ENCODE measurements at regions not wholly inside any gene's neighbourhood (a gene's known extent, or its start where the extent isn't known, plus 50 kb on each side); places are given as distances from the start of the nearest gene placed in this dataset.
"Not testable (repeated sequence)": the region's sequence is repeated elsewhere in the genome, so short reads cannot be mapped to it uniquely, and the experiment has no call there.

DNA sequence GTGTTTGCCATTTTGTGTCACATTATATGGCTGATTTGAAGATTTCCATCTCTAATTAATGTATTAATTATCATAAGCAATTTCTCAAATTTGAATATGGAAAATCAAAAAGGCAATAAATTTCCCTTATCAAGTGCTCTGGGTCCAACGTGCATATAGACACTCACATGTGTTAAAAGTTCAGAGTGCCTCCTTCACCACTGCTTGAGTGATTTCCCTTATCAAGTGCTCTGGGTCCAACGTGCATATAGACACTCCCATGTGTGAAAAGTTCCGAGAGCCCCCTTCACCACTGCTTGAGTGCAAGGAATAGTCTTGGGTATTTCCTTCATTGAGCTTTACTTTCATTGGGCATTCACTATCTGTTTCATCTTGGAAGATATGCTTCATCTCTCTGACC is 421.0 kb upstream of the ZNF717 start:
- DNase-seq, result no peak

DNA sequence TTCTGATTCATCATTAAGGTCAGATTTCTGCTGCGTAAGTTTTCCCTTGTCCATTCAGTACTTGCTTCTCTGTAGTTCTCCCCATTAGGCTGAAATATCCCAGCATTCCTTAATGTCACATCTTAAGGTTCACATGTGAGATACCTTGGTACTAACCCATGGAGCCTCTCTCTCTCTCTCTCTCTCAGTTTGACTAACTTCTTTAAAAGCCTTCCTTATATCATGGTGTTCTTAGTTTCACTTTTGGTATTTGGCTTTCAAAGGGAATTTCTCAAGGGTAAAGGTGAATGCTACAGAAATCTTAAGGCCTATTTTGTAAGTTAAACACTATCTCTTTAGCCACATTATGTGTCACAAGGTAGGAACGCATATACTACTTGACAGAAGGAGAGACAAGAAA is 427.3 kb upstream of the ZNF717 start:
- no peak for DNase-seq

DNA sequence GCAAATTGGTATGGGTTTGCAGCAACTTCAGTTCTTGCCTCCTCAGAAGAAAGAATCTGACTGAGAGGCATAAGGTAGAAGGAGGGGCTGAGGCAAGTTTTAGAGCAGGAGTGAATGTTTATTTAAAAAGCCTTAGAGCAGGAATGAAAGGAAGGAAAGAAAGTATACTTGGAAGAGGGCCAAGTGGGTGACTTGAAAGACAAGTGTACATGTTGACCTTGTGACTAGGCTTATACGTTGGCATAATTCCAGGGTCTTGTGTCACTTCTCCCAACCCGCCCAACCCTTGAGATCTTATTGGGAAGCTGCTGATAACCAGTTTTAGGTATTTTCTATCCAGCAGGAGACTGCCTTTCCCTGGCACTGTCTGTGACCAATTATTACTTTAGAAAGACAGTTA is 436.9 kb upstream of the ZNF717 start:
- no peak for DNase-seq

DNA sequence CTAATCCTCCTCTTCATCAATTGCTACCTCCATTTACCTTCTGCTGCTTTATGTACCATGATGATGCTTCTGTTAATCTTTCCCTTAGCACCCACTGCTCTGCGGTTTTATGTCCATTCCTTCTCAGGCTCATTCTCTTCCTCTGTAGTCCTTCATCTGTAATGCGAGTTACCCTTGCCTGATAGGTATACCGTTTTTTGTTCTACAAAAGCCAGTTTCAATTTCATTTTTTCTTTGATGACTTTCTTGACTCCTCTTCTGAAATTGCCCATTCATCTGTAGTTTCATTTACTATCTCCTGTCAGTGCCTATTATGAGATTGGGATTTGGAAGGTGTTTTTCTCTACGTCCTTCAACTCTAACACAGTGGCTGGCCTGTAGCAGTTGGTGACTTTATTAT is 445.9 kb upstream of the ZNF717 start:
- no peak for DNase-seq

DNA sequence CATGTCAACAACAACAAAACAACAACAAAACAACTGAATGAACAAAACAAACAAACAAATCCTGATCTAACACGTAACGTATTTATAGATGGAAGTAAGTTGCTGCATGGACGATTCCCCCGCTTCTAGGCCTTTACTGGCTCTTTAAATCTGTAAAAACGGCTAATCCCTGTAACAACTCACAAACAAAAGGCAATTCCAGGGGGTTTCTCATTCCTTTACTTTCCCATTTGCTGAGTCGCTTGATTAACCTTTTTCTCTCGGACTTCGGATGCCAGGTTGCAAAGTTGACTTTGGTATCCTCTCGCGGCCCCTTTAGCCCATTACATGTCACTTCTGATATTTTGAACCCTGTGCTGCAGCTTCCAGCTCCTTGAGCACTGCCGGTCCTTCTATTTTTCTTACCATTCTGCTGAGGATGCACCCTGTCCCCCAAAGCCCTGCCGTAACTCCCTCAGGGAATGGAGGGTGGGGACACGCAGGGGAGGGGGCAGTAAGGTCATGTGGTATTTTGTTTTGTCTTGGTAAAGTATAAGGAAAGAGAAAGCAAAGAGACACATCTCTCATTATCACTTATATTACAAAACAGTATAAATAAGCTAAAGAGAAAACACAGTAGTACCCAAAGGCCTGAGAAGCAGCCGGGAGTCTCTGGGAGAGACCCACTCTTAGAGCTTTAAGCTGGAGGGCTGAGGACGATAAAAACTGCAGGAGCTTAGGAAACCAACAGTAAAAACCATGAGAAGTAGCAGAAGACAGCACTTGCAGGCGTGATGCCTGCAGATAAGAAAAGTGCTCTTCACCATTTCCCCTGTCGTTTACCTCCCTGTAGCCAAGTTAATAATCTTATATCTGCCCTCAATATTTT is 457.8 kb upstream of the ZNF717 start:
- no peak for DNase-seq

DNA sequence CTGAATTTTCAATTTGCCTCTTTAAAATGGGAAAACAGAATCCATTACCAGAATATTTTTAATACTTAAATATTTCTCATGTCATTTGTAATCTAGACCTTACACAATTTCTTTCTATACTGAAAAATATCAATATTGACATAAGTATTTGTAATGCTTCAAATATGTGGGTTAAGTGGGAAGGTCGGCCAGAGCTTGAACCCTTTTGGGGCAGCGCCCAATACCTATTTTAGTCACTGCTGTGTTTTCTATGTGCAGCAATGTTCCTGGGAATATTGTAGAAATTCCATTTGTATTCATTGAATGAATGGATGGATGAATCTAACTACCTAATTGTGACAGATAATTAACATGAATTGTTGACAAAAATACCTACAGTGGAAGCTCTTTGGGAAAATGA is 459.7 kb upstream of the ZNF717 start:
- DNase-seq, result no peak

DNA sequence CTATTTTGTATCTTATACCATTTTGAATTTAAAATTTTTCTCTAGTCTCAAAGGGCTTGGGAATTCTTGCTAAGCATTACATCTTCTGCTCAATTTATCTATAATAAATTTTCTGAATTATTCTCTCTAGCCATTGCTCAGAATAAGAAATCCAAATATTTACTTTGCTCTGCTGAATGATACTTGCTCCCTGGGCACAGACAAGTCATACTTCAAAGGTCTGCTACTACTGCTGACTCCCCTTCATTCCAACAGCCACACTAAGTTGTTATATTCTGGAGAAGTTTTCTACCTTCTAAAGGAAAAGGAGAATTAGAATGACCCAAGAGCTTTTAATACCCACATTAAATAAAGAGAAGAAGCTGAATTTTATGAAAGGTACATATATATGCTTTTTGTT is 460.3 kb upstream of the ZNF717 start:
- DNase-seq, result no peak

DNA sequence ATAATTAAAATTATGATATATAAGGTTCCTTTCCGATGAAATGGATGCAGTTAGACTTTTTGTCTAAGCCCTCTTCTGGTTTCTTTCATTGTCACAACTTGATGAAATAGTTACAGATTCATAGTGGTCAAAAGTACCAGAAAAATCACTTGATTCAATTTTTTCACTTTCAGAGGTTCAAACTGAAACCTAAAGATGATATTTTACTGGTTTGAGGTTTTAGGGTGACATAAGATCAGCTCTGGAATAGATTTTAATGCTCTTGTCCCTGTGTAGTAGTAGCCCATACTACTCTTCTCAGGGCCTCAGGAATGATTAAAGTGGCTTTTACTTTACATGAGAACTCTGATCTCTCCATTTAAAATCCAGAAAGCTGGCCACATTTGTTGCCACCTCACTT is 479.1 kb upstream of the ZNF717 start:
- no peak for DNase-seq

DNA sequence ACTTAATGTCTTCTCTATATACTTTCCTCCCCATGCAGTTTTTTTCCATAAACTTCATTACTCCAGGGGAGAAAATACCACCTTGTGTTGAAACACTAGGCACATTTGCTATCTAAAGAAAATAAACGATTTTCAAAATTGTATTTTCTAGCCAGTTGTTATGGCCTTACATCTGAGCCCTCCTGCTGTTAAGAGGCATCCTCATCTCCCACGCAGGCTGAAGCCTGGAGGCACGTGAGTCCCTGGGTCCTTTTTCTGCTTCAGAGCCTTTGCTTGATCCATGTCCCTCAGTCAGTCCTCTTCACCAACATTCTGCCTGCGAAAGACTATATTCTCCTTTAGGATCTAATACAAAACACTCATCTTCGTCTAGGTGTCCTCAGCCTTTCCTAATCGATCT is 479.6 kb upstream of the ZNF717 start:
- no peak for DNase-seq

DNA sequence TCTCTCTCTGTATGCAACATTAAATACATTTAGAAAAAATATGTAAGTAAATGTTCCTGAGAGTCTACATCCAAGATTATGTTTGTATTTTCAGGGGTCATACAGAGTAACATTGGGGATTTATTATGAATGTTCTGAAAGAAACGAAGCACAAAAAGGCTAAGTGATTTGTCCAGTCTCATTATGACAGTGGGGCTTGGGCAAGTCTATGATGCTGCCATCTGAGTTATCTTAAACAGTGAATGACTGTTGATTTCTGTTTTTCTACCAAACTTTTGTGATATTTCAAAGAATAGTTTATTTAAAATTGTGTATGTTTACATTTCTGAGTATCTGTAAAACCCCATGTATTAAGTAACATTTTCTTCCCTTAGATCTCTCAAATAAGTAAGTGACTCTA is 481.2 kb upstream of the ZNF717 start:
- no peak for DNase-seq

DNA sequence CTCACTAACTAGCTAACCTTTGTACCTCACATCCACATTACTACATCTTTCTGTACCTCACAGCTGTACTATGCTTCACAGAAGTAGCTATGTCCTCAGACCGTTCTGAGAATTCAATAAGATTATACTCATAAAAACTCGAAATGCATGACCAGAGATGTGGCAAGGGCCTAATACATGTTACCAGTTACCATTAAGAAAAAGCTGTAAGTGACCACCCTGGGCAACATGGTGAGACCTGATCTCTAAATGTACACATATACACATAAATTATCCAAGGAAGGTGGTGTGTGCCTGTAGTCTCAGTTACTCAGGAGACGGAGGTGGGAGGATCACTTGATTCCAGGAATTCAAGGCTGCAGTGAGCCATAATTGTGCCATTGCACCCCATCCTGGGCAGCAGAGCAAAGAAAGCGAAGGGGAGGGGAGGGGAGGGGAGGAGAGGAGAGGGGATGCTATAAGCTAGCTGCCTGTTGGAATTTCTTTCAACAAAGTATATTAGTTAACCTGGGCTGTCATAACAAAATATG is 482.6 kb upstream of the ZNF717 start:
- no peak for DNase-seq

DNA sequence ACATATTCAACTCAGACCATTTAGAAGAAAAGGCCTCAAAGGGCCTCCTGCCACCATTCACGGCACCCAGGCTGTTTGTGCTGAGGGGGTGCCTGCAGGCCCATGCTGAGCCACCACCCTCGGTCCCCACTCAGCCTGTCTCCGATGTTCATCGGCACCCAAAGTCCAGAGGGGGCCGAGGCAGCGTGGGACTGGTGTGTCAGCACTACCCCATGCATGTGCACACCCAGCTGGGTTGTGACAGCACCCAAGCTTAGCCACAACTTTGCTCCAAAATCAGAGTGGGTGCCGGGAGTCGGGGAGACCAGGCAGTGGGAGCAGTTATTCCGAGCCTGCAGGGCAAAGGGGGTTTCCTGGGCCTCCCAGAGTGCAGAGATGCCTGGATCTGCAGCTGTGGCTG is 508.5 kb upstream of the ZNF717 start:
- DNase-seq, result no peak

DNA sequence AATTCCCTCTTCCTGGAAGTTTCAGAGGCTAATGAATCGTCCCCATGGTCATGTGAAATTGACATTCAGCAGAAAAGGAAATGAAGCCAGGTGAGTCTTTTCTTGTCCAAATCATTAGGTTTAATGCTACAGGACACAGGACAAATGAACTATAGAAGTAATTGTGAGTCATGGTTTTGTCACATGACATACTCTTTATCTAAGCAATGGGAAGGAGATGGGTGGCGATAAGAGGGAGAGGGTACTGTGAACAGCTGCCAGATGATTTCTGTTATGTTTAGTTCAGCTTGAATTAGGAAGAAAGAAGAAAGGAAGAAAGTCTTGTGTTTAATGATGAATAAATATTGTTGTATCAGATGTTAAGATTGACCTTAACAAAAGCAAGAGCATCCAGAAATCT is 515.4 kb upstream of the ZNF717 start:
- no peak for DNase-seq

DNA sequence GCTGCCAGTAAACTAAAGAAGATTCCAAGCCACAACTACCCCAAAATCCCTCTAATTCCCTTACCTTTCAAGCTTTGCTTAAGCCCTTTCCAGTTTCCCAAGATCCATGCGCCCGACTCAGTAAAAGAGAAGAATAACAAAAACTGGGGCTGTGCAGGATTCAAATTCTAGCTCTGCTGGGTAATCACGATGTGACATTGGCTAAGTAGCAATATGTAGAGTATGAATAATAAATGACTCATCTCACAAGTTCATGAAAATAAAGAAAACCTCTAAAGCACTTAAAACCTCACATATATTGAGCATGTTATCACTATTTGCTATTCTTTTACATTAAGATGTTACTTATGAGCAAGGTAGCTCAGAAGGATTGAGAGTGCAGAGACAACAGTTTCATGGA is 522.2 kb upstream of the ZNF717 start:
- DNase-seq, result no peak

DNA sequence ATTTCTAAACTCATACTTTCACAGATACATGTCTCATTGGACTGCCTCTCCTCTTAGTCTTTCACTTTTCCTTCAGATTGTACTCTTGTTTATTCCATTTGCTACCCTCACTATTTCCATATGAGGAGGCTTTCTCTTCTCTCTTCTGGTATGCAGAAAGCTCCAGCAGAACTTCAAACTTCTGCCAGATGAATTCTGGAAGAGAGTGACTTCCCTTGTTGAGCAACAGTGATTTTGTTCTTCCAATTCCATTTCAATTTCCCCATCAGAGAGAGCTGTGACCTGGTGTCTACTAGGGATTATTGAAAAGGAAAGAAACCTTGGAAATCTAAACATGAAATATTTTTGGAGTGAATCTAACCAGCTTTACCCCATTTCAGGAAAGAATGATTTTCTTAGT is 523.2 kb upstream of the ZNF717 start:
- no peak for DNase-seq

DNA sequence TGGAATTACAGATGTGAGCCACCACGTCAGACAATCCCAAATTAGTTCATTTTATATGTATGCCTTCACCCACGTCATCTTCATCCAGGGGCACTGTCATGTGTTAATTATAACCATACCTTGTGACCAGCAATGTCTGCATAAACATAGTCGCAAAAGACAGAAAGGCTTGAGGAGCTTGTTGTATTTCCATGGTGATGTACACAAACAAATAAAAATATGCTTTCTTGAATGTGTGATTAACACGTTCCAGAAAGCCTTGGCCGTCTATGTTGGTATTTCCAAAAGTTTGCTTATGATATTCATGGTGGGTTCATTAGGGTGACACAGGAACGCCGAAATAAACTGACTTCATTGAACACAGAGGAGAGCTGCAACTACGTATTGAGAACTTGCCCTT is 524.7 kb upstream of the ZNF717 start:
- no peak for DNase-seq

DNA sequence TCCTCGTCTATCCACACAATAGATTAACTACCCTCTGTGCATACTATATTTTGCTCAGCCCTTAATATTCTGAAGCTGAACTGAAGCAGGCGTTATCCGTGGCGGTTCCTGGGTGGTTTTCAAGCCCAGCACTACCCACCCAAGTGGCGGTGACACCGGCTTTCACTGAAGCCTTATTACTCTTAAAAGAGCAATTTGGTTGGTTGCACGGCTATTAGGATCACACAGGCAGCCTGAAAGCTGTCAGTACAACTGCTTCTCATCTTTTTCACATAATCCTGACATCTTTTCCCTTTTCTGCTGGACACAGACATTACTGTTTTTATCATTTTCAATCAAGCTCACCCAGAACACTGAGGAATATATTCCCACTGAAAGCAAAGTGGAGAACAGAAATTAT is 525.3 kb upstream of the ZNF717 start:
- DNase-seq, result no peak

DNA sequence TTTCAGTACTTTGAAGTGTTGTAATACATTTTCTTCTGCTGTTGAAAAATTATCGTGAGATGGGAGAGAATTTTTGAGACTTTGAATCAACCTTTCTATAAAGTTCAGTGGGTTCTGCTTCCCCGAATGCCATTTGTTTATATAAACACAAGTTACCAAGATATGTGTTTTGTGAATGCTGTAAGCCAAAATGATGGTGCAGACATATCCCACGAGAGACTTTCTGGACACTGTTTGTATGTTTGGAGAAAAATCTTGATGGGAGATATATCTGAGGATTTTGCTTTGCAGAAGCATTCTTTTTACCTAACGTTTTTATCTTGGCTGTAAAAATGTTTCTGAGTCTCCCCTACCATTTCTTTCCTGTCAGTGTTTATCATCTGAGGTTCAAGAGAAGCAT is 526.6 kb upstream of the ZNF717 start:
- no peak for DNase-seq

DNA sequence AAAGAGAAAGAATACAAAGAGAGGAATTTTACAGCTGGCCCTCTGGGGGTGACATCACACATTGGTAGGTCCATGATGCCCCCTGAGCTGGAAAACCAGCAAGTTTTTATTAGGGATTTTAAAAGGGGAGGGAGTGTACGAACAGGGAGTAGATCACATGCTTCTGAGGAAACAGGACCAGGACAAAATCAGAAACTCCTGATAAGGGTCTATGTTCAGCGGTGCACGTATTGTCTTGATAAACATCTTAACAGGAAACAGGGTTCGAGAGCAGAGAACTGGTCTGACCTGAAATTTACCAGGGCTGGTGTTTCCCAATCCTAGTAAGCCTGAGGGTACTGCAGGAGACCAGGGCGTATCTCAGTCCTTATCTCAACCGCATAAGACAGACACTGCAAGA is 530.6 kb upstream of the ZNF717 start:
- not testable (repeated sequence) for DNase-seq

DNA sequence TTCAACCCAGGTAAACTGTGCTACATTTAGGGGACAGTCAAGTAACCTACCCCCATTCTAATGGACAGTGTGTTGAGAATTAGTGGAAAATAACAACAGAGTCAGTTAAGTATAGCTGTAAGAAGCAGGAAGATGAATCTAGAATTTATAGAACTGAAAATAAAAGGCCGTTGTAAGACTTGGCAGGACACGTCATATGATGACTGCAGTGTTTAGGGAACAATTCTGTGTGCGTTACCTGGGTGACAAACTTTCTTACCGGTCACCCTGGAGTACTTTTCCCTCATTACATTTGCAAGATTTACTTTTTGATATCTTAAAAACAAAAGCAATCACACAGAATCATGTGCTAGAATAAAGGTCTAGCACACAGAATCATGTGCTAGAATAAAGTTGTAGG is 536.3 kb upstream of the ZNF717 start:
- DNase-seq, result no peak

DNA sequence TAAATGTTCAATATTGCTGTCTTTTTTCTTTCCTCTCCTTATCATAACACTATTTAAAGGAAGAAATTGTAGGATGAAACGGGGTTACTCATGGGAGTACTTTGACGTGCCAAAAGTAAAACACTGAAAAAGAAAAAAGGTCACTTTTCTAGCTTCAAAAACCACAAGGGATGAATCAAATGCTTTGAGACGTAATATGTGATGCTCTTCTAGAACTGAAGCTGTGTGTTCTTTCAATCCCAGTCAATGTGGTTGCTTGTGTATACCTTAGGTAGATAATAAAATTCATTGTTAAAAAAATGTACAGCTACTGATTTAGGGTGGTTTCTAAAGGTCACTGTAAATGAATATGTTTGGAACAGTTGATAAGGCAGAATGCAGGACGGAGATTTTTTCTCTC is 538.8 kb upstream of the ZNF717 start:
- no peak for DNase-seq

DNA sequence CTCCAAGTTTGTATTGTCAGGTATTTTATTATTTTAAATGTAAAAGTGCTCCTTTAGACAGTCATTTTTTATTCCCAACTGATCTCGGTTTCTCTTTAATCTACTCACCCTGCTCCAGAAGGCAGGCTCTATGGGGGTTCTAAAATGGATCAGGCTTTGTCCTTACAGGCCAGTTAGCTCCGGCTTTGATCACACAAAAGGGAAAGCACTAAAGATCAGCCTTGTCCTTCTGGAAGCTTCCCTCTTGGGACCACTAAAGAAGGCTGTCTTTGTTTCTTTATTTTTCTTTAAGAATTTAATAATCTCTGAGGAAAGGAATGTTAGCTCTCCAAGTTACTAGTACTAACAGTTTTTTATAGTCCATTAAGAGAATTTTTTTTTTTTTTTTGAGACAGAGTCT is 560.5 kb upstream of the ZNF717 start:
- DNase-seq, result no peak

DNA sequence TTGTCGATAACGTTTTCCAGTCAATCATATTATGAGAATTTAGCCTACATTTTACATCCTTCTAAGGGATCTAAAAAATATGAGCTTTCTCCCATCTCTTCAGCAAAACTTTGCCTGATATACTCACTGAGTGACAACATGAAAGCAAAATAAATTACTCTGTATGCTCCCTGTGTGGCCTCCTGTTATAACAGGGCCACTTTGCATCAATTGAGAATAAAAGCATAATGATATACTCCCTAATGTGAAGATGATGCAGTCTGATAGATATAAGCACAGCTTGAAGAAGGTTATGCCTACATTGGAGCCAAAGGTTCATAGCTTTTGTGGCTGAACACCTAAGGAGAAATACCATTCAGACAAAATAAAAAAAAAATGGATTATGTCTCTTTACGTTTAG is 561.3 kb upstream of the ZNF717 start:
- no peak for DNase-seq

DNA sequence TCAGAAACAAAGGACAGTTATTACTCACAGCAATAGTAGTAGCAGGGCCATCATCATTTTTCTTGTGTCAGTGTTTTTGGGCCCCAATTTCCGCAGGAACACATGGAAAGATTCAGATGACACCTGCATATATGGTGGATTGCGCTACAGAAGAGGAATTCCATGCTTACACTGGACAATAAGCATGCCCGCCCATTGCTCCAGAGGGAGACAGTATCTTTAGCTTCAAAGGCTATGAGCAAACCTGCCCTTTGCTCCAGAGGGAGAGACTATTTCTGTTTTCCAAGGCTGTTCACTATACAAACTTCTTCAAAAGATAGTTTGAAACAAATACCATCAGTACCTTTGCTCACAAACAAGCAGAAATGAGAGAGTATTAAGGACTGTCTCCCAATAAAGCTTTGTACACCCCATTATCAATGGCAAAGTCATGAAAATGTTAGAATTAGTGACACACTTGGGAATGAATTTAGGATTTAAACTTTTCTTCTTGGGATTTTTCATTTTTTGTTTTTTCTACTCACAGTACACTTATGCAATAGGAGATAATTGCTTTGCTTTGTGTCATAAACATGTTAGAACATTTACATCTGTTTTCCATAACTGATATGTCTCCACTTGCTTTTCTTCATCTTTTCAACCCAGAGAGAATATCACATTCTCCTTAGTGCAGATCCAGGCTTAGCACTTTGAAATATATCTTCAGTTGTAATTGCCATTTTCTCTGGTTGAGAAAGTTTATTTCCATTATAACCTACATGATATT is 564.5 kb upstream of the ZNF717 start:
- DNase-seq, result no peak
